Naive thymus-derived CD4-positive, alpha-beta T cell (primary cell): ENCODE measurements at regions not wholly inside any gene's neighbourhood (a gene's known extent, or its start where the extent isn't known, plus 50 kb on each side); places are given as distances from the start of the nearest gene placed in this dataset.
"Not testable (repeated sequence)": the region's sequence is repeated elsewhere in the genome, so short reads cannot be mapped to it uniquely, and the experiment has no call there.

Experiments
- ATAC-seq: fragments of 150-1000 bp; cut with Tn5 transposase; 2 replicates; pipeline ENCODE4 v1.10.0; 2021; ENCODE audit warnings: mild to moderate bottlenecking, moderate library complexity
- CTCF ChIA-PET: fragments of 350-600 bp; sonication (Branson Sonifier 250); formaldehyde crosslinking; loops from one replicate; lab custom pipeline; 2021; ENCODE audit warnings: antibody characterized with exemption; lab: Charles Lee
- POLR2A ChIA-PET: fragments of 350-600 bp; sonication (Branson Sonifier 250); formaldehyde crosslinking; loops from one replicate; lab custom pipeline; 2021; ENCODE audit warnings: antibody characterized with exemption, inconsistent platforms; lab: Charles Lee
- DNase-seq, 9 donors: peaks; one replicate each; pipeline versions ENCODE4 v3.0.0 to v3.0.0-alpha.2; 2020 to 2022; ENCODE audit warnings: mixed read lengths in 1 of 9
- H3K27ac ChIP-seq: one replicate; pipeline ENCODE4 v1.7.0; 2013; ENCODE audit warnings: mild to moderate bottlenecking, low read depth, low read length, moderate library complexity
- H3K27me3 ChIP-seq, 2 donors: one replicate each; pipeline ENCODE4 v1.7.0; 2013; ENCODE audit warnings: low read length in 2 of 2, mild to moderate bottlenecking in 2 of 2, moderate library complexity in 2 of 2; ENCODE audit not compliant: control insufficient read depth in 2 of 2, insufficient read depth in 2 of 2
- H3K36me3 ChIP-seq, 3 experiments: 1 replicate in 2 of 3; 2 replicates in 1 of 3; pipeline ENCODE4 v1.7.0; 2013; ENCODE audit warnings: low read length in 3 of 3, mild to moderate bottlenecking in 3 of 3, moderate library complexity in 1 of 3; ENCODE audit not compliant: insufficient read depth in 3 of 3, control insufficient read depth in 2 of 3
- H3K4me1 ChIP-seq, 2 donors: one replicate each; pipeline ENCODE4 v1.7.0; 2013; ENCODE audit warnings: low read length in 2 of 2, mild to moderate bottlenecking in 2 of 2, moderate library complexity in 1 of 2; ENCODE audit not compliant: control insufficient read depth in 2 of 2, insufficient read depth in 2 of 2
- H3K4me3 ChIP-seq: 2 replicates; pipeline ENCODE4 v1.7.0; 2013; ENCODE audit warnings: mild to moderate bottlenecking, low read length
- H3K9me3 ChIP-seq, 3 experiments: 1 replicate in 2 of 3; 2 replicates in 1 of 3; pipeline ENCODE4 v1.7.0; 2013; ENCODE audit warnings: low read length in 3 of 3; ENCODE audit not compliant: control insufficient read depth in 2 of 3
- H3K27ac Mint-ChIP-seq, 9 donors: one replicate each; pipeline ENCODE4 v1.8.0; 2020 to 2022; ENCODE audit warnings: mixed read lengths in 9 of 9, mild to moderate bottlenecking in 8 of 9, moderate library complexity in 5 of 9, inconsistent platforms in 2 of 9
- H3K27me3 Mint-ChIP-seq, 5 donors: one replicate each; pipeline ENCODE4 v1.8.0; 2021 to 2022; ENCODE audit warnings: mixed read lengths in 5 of 5, mild to moderate bottlenecking in 1 of 5
- H3K36me3 Mint-ChIP-seq, 5 donors: one replicate each; pipeline ENCODE4 v1.8.0; 2020 to 2022; ENCODE audit warnings: mixed read lengths in 5 of 5, mild to moderate bottlenecking in 3 of 5, inconsistent platforms in 1 of 5
- H3K4me1 Mint-ChIP-seq, 7 donors: one replicate each; pipeline ENCODE4 v1.8.0; 2020 to 2022; ENCODE audit warnings: mixed read lengths in 7 of 7, mild to moderate bottlenecking in 3 of 7, inconsistent platforms in 1 of 7
- H3K4me3 Mint-ChIP-seq, 10 donors: one replicate each; pipeline ENCODE4 v1.8.0; 2020 to 2022; ENCODE audit warnings: mild to moderate bottlenecking in 10 of 10, mixed read lengths in 10 of 10, moderate library complexity in 6 of 10, inconsistent platforms in 2 of 10
- H3K9me3 Mint-ChIP-seq, 11 donors: one replicate each; pipeline ENCODE4 v1.8.0; 2020 to 2022; ENCODE audit warnings: mixed read lengths in 11 of 11, mild to moderate bottlenecking in 4 of 11, inconsistent platforms in 1 of 11, moderate library complexity in 1 of 11
- intact Hi-C, 2 donors: fragments of 100-400 bp; cut with micrococcal nuclease; formaldehyde crosslinking; loops; one replicate each; pipeline ENCODE4 v1.15.1; 2023

- ChIA-PET CTCF (no interaction called here), POLR2A (no interaction called here)
- H3K4me3 ChIP-seq: no peak overlapping the region
- ATAC-seq: no peak
- peaks cover 0 to 5% (median 0%) of the 10 kb centered on the region in 5 donors for H3K36me3 Mint-ChIP-seq
- intact Hi-C loops: no loop called here
- no peaks in the 10 kb centered on the region for H3K9me3 ChIP-seq
- H3K27me3 ChIP-seq: no peaks in the 10 kb centered on the region
- no peak for DNase-seq
- H3K4me3 Mint-ChIP-seq: no peak overlapping the region
- no peaks in the 10 kb centered on the region for H3K36me3 ChIP-seq
- H3K27me3 Mint-ChIP-seq: peaks cover 10 to 40% (median 29%) of the 10 kb centered on the region in 5 donors
- peaks cover 0 to 4% (median 0%) of the 10 kb centered on the region in 11 donors for H3K9me3 Mint-ChIP-seq
- H3K4me1 Mint-ChIP-seq: peaks cover 0 to 7% (median 0%) of the 10 kb centered on the region in 7 donors
- H3K4me1 ChIP-seq: no peaks in the 10 kb centered on the region
- H3K27ac Mint-ChIP-seq: no peak overlapping the region
- no peak overlapping the region for H3K27ac ChIP-seq
Observed at GRCh38 chr5:96193946-96194345, 232.3 kb upstream of the ELL2 start.

GRCh38 chr5:96189987-96190386, 228.3 kb upstream of the ELL2 start:
- intact Hi-C loops: no loop called here
- Mint-ChIP-seq H3K4me1 (peaks cover 0 to 7% (median 0%) of the 10 kb centered on the region in 7 donors), H3K4me3 (no peak overlapping the region), H3K9me3 (peaks cover 0 to 17% (median 6%) of the 10 kb centered on the region in 11 donors), H3K36me3 (no peaks in the 10 kb centered on the region), H3K27ac (no peak overlapping the region), H3K27me3 (peaks cover 25 to 44% (median 30%) of the 10 kb centered on the region in 5 donors)
- no peak for ATAC-seq
- no peaks in the 10 kb centered on the region for H3K4me1 ChIP-seq
- no peaks in the 10 kb centered on the region for H3K27me3 ChIP-seq
- no peak for DNase-seq
- ChIA-PET POLR2A (no interaction called here), CTCF (no interaction called here)
- H3K27ac ChIP-seq: no peak overlapping the region
- H3K9me3 ChIP-seq: no peaks in the 10 kb centered on the region
- no peak overlapping the region for H3K4me3 ChIP-seq
- no peaks in the 10 kb centered on the region for H3K36me3 ChIP-seq

- H3K36me3 ChIP-seq: no peaks in the 10 kb centered on the region
- POLR2A ChIA-PET: no interaction called here
- intact Hi-C loops: no loop called here
- H3K4me3 ChIP-seq: no peak overlapping the region
- DNase-seq (no peak), ATAC-seq (no peak)
- no peaks in the 10 kb centered on the region for H3K27me3 ChIP-seq
- CTCF ChIA-PET: no interaction called here
- Mint-ChIP-seq H3K9me3 (peaks cover 0 to 21% (median 9%) of the 10 kb centered on the region in 11 donors), H3K27ac (no peak overlapping the region), H3K27me3 (peaks cover 25 to 44% (median 27%) of the 10 kb centered on the region in 5 donors), H3K4me1 (peaks cover 0 to 7% (median 0%) of the 10 kb centered on the region in 7 donors), H3K36me3 (peaks cover 0 to 3% (median 0%) of the 10 kb centered on the region in 5 donors), H3K4me3 (no peak overlapping the region)
- no peaks in the 10 kb centered on the region for H3K4me1 ChIP-seq
- H3K27ac ChIP-seq: no peak overlapping the region
- no peaks in the 10 kb centered on the region for H3K9me3 ChIP-seq
Observed at GRCh38 chr5:96189028-96189826, 227.6 kb upstream of the ELL2 start.

GRCh38 chr5:96187309-96188027, 225.8 kb upstream of the ELL2 start:
- ATAC-seq (no peak), DNase-seq (no peak)
- Mint-ChIP-seq H3K9me3 (peaks cover 0 to 21% (median 9%) of the 10 kb centered on the region in 11 donors), H3K27me3 (peaks cover 15 to 36% (median 23%) of the 10 kb centered on the region in 5 donors), H3K27ac (no peak overlapping the region), H3K4me3 (no peak overlapping the region), H3K4me1 (peaks cover 0 to 7% (median 0%) of the 10 kb centered on the region in 7 donors), H3K36me3 (peaks cover 0 to 3% (median 0%) of the 10 kb centered on the region in 5 donors)
- no peaks in the 10 kb centered on the region for H3K27me3 ChIP-seq
- intact Hi-C loops: no loop called here
- no peaks in the 10 kb centered on the region for H3K36me3 ChIP-seq
- no peak overlapping the region for H3K4me3 ChIP-seq
- no peaks in the 10 kb centered on the region for H3K9me3 ChIP-seq
- H3K4me1 ChIP-seq: no peaks in the 10 kb centered on the region
- CTCF ChIA-PET: no interaction called here
- no peak overlapping the region for H3K27ac ChIP-seq
- POLR2A ChIA-PET: no interaction called here

- H3K36me3 ChIP-seq, H3K36me3 Mint-ChIP-seq, H3K4me1 ChIP-seq, H3K4me3 Mint-ChIP-seq, H3K27ac ChIP-seq, intact Hi-C loops, H3K9me3 ChIP-seq, CTCF ChIA-PET, H3K27ac Mint-ChIP-seq, DNase-seq, ATAC-seq, POLR2A ChIA-PET, H3K27me3 ChIP-seq, H3K4me1 Mint-ChIP-seq, H3K4me3 ChIP-seq: not testable (repeated sequence)
- peaks cover 0 to 21% (median 9%) of the 10 kb centered on the region in 11 donors for H3K9me3 Mint-ChIP-seq
- H3K27me3 Mint-ChIP-seq: peaks cover 5 to 21% (median 12%) of the 10 kb centered on the region in 5 donors
Observed at GRCh38 chr5:96184510-96184909, 222.9 kb upstream of the ELL2 start.

GRCh38 chr5:96180684-96181435, 219.2 kb upstream of the ELL2 start:
- ChIA-PET CTCF (no interaction called here), POLR2A (no interaction called here)
- Mint-ChIP-seq H3K9me3 (peaks cover 0 to 14% (median 9%) of the 10 kb centered on the region in 11 donors), H3K27ac (no peak overlapping the region), H3K4me3 (no peak overlapping the region), H3K27me3 (peaks cover 2 to 19% (median 6%) of the 10 kb centered on the region in 5 donors), H3K36me3 (peaks cover 0 to 3% (median 0%) of the 10 kb centered on the region in 5 donors), H3K4me1 (peaks cover 0 to 5% (median 0%) of the 10 kb centered on the region in 7 donors)
- Histone ChIP-seq H3K27me3 (no peaks in the 10 kb centered on the region), H3K9me3 (no peaks in the 10 kb centered on the region), H3K27ac (no peak overlapping the region), H3K4me1 (no peaks in the 10 kb centered on the region), H3K36me3 (no peaks in the 10 kb centered on the region), H3K4me3 (no peak overlapping the region)
- no peak for DNase-seq
- ATAC-seq: no peak
- intact Hi-C loops: no loop called here
